IPS DF 4.7 (cell line): ENCODE measurements at regions not wholly inside any gene's neighbourhood (a gene's known extent, or its start where the extent isn't known, plus 50 kb on each side); places are given as distances from the start of the nearest gene placed in this dataset.
"Not testable (repeated sequence)": the region's sequence is repeated elsewhere in the genome, so short reads cannot be mapped to it uniquely, and the experiment has no call there.

Experiments
- DNase-seq: peaks from one replicate; pipeline ENCODE4 v3.0.0-alpha.2; 2013; ENCODE audit warnings: low spot score; ENCODE audit errors: extremely low read depth

DNA sequence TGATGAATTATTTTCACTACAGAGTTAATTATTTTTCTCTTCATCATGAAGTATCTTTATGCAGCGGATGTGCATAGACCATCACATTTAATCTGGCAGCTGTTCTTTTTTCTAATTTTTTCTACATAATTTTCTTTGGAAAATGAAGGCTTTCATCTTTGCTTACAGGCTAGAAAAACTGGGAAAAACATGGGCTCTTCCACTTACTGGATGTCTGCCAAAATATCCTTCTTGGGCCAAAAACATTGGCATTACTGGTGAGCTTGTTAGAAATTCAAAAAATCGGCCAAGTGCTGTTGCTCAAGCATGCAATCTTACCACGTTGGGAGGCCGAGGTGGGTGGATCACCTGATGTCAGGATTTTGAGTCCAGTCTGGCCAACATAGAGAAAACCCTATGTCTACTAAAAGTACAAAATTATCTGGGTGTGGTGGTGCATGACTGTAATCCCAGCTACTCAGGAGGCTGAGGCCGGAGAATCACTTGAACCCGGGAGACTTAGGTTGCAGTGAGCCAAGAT, 176.8 kb downstream of the ZNF737 start:
- no peak for DNase-seq

DNA sequence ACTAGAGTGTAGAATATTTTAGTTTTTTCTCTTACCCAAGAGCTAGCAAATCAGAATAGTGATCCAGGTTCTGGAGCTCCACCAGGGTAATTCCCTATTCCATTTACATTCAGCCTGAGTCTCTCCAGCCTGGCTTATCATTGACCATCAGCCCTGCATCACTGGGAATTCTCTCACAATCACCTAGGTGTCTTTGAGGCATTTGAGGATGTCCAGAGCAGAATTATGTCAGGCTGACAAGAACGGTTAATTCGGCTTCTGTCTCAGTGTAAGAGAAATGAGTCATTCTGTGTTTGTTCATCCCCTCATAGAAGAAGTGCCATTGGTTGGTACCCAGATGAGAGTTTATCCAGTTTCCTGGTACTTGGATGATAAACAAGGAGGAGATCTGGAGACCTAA, 180.5 kb downstream of the ZNF737 start:
- no peak for DNase-seq

DNA sequence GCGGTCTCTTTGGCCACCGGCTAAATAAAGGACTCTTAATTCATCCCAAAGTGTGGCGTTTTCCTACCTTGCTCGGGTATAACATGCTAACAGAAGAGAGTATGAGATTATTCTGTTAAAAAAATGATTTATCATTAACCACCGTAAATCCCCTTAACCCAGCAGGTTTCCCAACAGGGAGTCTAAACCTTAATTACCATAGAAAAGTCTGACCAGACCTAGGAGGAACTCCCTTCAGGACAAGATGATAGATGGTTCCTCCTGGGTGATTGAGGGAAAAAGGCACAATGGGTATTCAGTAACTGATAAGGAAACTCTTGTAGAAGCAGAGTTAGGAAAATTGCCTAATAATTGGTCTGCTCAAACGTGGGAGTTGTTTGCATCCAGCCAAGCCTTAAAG, 193.7 kb downstream of the ZNF737 start:
- no peak for DNase-seq

DNA sequence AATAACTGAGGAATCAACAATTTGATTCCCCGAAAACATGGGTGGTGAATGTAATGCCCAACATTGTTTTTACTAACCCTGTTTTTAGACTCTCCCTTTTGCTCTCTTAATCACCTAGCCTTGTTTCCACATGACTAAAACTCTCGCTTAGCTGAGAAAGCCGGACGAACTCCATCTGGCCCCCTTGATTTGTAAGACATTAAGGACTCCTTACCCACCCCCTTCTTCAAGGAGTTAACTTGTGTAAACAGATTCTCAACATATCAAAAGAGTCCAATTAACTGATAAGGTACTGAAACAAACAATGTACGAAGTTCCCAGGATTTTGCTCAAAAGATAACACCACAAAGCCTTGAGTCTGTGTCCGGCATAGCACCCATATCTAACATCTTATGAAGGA, 194.3 kb downstream of the ZNF737 start:
- DNase-seq, result not testable (repeated sequence)

DNA sequence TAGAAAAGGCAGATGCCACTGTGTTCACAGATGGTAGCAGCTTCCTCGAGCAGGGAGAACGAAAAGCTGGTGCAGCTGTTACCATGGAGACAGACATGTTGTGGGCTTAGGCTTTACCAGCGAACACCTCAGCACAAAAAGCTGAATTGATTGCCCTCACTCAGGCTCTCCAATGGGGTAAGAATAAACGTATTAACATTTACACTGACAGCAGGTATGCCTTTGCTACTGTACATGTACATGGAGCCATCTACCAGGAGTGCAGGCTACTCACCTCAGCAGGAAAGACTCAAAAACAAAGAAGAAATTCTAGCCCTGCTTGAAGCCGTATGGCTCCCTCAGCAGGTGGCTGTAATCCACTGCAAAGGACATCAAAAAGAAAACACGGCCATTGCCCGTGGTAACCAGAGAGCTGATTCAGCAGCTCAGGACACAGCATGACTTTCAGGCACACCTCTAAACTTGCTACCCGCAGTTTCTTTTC, 197.7 kb downstream of the ZNF737 start:
- peak; percentile 49 for DNase-seq

DNA sequence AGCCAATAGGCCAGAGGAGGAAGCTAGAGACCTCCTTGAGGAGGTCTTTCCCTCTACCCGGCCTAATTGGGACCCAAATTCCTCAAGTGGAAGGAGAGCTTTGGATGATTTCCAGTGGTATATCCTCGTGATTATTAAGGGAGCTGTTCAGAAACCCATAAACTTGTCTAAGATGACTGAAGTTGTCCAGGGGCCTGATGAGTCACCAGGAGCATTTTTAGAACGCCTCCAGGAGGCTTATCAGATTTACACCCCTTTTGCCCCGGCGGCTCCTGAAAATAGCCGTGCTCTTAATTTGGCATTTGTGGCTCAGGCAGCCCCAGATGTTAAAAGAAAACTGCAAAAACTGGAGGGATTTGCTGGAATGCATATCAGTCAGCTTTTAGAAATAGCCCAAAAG, 198.1 kb downstream of the ZNF486 start:
- DNase-seq, result no peak

DNA sequence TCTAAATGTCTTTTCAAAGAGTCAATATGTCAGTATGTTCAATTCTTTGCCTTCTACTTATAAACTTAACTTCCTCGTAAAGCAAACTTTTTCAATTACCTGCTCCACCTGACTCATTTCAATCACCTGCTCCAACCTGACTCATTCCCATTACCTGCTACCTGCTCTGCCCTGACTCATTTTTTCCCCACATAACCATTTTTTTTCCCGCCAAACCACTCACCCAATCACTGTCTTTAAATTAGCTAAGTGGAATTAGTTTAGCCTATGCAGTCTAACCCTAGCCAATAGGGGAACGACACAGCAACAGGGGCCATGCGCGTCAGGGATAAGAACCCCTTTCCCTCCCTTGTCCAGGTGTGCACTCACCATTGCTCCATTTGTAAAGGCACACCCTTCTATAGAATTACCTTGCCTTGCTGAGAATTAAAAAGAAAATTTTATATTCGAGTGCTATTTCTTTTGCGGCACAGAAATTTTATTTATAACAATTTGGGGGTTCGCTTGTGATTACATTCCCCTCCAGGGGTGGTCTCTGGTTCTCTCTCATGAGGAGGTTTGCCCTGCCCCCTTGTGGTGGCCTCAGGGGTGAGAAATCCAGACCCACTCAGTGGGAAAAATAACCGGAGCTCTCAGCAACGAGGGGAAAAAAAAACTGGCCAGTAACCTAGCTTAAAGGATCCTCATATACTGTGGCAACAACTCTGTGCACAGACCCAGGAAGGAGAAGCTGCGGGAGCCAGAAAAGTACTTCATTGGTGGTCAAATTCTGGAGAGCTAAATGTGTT, 193.1 kb downstream of the ZNF486 start:
- peak; percentile 38 for DNase-seq

DNA sequence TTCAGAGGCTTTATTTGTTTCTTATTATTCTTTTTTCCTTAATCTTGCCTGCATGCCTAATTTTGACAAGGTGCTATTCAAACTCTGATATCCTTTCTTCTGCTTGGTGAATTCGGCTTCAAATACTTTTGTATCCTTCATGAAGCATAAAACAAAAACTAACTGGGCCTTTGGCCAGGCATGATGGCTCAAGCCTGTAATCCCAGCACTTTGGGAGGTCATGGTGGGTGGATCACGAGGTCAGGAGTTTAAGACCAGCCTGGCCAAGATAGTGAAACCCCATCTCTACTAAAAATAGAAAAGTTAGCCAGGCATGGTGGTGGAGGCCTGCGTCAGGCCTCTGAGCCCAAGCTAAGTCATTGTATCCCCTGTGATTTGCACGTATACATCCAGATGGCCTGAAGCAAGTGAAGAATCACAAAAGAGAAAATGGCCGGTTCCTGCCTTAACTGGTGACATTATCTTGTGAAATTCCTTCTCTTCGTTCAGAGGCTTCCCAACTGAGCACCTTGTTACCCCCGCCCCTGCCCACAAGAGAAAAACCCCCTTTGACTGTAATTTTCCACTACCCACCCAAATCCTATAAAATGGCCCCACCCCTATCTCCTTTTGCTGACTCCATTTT, 191.9 kb downstream of the ZNF486 start:
- DNase-seq, result not testable (repeated sequence)

DNA sequence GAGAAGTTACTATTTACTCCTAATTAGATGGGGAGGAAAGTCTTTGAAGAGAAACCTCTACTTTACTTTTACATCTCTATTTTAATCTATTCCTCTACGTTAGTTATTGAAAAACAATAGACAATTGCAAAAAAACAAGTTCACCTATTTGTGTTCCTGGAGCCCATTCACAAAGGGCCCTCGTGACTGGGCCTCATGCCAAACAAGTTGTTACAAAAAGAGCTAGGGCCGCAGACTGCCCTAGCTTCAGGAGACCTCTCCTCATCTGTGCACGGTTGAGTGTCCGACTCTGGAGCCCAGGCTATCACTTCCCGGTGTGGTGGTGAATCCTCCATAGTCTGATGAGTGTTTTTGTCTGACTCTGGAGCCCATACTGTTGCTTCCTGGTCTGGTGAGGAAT, 190.9 kb downstream of the ZNF486 start:
- DNase-seq, result no peak

DNA sequence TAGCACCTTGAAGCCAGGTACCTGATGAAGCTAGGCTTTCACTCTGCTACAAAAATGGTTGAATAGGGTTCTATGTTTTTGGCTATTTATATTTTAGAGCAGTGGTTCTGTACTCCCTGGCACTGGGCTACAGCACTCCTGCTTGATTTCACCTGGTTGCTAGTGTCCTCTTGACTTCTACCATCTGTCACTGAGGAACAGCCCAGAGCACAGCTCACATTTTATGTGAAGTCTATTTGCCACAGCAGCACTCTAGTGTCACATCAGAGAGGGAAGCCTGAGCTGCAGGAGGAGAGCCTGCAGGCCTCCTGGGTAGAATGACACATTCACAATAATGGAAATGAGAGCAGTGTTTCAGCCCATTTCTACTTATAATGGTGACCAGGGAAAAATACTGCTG, 184.2 kb downstream of the ZNF486 start:
- no peak for DNase-seq

DNA sequence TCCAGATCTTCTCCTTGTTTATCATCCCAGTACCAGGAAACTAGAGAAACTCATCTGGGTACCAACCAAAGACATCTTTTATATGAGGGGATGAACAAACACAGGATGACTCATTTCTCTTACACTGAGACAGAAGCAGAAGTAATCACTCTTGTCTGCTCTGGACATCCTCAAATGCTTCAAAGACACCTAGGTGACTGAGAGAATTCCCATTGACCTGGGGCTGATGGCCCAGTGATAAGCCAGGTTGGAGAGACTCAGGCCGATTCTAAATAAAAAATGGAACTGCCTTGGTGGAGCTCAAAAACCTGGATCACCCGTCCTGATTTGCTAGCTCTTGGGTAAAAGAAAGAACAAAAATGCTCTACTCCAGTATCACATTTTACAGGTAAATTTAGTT, 182.2 kb downstream of the ZNF486 start:
- DNase-seq, result no peak

DNA sequence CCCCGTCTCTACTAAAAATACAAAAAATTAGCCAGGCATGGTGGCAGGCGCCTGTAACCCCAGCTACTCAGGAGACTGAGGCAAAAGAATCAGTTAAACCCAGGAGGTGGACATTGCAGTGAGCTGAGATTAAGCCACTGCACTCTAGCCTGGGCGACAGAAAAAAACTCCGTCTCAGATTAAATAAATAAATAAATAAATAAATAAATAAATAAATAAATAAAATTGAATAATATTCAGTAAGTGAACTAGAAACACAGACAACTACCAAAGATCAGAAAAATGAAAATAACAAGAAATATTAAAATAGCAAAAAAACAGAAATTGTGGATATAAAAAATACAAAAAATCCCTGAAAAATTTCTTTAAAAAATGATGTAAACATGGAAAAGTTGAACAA, 172.4 kb downstream of the ZNF486 start:
- DNase-seq, result no peak

DNA sequence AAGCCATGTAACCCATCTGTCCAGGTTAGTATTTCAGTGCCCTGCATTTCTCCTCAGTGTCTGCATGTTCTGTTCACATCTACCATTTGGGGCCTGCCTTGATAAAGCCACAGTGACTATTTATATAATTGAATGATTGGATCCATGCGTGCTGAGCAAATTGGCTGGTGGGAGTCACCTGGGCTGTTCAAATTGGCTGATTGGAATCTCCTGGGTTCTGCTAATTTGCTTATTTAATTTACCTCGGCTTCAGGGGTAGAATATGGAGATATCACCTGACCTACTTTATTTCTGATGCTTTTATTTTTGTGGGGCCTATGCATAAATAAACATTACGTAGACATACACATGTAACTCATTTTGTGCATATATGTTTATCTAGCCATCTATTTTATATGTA, 167.7 kb downstream of the ZNF486 start:
- DNase-seq, result no peak

DNA sequence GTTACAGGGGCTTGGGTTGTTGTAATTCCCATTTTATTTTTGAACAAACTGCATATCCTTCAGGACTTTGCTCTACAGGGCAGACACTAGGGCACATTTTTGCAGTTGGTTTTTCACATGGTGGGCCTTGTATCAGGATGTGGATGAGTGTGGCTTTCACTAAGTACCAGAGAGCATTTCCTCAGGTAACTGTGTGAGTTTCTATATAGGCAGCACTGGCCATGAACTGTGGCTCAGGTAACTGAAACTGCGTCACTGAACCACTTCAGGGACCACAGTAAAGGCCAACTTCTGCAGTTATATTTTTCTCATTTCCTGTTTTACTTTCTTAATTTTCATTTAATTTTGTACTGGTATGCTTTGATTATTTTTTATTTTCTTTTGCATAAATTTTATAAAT, 166.5 kb downstream of the ZNF486 start:
- no peak for DNase-seq

DNA sequence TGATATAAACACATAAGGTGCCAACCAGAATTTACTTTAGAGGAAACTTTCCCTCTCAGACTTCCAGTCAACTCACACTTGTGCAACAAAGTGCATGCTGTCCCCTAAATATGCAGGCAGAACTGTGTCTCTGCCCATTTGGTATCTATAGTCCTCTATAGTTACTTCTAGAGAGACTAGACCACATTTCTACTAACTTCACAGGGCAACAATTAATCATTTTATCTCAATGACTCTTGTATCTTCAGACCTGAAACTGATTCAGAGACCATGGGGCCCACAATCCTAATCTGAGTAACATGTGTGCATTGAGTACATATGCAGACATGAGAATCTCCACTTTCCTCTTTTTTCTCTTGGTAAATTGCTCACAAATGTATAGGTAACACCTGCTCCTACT, 158.1 kb downstream of the ZNF486 start:
- no peak for DNase-seq

DNA sequence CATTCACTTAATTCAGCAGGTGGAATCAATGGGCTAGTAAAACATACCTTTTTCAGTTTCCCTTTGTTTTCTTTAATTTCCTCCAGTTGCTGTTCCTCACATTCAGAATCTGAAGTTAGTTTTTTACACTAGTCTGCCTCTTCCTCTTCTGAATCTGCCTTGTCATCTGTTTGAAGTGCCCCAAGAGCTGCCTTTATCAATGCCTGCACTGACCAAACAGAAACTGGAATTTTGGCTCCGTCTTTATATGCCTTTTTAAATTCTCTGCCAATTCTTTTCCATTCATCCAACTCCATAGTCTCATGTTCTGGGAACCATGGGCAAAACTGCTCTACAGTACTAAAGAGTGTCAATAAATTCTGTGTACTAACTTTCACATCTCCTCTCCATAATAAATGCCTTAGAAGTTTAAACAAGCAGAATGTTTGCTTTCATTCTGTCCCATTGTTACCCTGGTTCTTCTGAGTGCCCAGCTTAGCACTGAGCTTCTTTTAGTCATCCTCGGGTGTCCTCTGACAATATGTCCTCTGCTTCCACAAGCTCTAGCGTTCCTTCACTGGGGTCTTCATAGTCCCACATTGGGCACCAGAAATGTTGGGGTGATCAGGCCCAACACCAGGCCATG, 154.2 kb downstream of the ZNF486 start:
- no peak for DNase-seq

DNA sequence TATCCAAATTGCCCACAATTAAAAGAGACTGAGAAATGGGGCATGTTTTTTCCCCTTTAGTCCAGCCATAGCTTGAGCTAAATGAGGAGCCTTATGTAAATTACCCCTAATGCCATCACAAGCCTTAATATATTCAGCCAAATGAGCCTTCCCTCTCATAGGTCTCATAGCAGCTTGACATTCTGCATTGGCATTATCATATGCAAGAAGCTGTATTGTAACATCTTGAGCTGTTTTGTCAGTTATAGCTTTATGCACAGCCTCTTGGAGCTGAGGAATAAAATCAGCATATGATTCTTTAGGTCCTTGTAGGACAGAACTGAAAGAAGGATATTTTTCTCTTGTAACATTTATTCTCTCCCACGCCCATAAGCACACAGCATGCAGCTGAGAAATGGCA, 153.2 kb downstream of the ZNF486 start:
- no peak for DNase-seq

DNA sequence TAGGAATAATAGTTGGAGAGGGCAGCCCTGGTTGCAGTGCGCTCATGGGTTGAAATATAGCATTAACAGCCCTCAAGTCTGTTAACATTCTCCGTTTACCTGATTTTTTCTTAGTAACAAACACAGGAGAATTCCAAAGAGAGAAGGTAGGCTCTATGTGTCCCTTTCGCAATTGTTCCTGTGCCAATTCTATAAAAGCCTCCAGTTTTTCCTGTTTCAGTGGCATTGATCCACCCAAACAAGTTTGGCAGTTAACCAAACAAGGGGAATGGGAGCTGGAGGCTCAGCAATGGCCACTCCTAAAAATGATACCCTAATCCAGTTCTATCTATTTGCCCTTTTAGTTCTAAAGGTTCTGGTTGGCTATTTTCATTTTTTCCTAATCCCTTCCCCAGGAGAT, 151.6 kb downstream of the ZNF486 start:
- no peak for DNase-seq

DNA sequence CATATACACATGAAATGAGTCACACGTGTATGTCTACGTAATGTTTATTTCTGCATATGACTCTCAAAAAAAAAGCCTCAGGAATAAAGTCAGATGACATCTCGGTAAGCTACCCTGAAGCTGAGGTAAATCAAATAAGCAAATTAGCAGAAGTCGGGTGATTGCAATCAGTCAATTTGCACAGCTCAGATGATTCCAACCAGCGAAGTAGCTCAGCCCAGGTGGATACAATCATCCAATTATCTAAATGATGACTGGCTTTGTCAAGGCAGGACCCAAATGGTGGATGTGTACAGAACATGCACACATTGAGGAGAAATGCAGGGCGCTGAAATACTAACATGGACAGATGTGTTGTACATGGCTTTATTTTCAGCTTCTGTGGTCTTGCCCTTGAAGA, 148.5 kb downstream of the ZNF486 start:
- no peak for DNase-seq

DNA sequence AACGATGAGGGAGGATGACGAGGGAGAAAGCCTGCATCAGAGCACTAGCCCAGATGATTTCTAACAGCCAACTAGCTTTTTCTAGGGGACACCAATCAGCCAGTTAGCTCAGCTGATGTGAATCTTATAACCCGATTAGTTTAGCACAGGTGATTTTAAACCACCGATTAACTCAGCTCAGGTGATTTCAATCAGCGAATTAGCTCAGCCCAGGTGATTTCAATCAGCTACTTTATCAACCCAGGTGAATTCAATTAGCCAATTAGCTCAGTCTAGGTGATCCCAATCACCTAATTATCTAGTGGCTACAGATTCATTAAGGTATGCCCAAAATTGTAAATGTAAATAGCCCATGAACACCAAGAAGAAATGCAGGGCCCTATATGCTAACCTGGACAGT, 146.9 kb downstream of the ZNF486 start:
- DNase-seq, result no peak

DNA sequence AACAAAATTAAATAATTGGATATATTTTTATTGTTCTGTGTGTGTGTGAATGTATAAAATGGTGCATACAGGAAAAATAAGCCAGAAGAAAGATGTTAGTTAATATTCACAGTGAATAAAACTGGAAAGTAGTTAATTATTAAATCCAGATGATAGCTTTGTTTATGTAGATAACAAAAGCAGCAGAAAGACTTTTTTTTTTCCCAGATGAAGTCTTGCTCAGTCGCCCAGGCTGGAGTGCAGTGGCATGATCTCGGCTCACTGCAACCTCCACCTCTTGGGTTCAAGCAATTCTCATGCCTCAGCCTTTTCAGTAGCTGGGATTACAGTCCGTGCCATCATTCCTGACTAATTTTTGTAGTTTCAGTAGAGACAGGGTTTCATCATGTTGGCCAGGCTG, 140.1 kb downstream of the ZNF486 start:
- DNase-seq, result no peak

DNA sequence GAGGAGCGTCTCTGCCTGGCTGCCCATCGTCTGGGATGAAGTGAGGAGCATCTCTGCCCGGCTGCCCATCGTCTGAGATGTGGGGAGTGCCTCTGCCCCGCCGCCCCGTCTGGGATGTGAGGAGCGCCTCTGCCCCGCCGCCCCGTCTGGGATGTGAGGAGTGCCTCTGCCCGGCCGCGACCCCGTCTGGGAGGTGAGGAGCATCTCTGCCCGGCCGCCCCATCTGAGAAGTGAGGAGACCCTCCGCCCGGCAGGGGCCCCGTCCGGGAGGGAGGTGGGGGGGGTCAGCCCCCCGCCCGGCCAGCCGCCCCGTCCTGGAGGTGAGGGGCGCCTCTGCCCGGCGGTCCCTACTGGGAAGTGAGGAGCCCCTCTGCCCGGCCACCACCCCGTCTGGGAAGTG, 129.3 kb downstream of the ZNF486 start:
- DNase-seq, result not testable (repeated sequence)
